ENCODE measurements at regions not wholly inside any gene's neighbourhood (a gene's known extent, or its start where the extent isn't known, plus 50 kb on each side); places are given as distances from the start of the nearest gene placed in this dataset.

DNA sequence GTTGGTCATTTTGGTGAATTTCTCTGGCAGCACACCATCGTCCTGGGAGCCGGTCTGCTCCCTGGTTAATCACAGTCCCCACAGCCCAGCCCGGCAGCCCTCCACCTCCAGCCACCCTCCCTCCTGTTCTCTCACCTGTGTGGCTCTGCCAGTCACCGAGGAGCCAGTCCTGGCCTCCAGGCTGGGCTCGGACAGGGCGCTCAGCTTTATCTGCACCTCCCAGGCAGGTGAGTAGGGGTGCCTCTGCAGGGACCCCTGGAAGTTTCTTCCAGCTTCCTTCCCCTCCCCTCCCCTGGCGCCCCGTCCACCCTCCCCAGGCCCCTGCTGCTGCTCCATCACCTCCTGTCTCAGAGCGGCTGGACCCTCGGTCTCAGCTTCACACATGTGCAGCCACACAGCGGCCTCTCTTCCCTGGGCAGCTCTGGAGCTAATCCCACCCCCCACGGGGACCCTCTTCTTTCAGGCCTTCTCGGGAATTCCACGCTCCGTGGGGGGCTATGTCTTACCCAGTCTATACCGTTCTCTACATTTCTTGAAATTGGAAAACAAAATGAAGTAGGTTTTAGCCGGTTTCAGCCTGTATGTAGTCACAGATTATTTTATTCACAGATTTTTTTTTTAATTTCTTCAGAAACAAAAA is 213.9 kb upstream of the PPP2R2D start:
- TF ChIP-seq, protein P1, sequence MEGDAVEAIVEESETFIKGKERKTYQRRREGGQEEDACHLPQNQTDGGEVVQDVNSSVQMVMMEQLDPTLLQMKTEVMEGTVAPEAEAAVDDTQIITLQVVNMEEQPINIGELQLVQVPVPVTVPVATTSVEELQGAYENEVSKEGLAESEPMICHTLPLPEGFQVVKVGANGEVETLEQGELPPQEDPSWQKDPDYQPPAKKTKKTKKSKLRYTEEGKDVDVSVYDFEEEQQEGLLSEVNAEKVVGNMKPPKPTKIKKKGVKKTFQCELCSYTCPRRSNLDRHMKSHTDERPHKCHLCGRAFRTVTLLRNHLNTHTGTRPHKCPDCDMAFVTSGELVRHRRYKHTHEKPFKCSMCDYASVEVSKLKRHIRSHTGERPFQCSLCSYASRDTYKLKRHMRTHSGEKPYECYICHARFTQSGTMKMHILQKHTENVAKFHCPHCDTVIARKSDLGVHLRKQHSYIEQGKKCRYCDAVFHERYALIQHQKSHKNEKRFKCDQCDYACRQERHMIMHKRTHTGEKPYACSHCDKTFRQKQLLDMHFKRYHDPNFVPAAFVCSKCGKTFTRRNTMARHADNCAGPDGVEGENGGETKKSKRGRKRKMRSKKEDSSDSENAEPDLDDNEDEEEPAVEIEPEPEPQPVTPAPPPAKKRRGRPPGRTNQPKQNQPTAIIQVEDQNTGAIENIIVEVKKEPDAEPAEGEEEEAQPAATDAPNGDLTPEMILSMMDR (IDR thresholded peaks at IDR 0.05; ENCODE audit: borderline replicate concordance, insufficient read depth, low read depth, low read length): no peak
- H3K4me3 ChIP-seq (ENCODE audit: low read depth, low read length): no peak overlapping the region

- TF ChIP-seq, protein P1 (IDR thresholded peaks at IDR 0.05; ENCODE audit: borderline replicate concordance, insufficient read depth, low read depth, low read length): no peak
- H3K4me3 ChIP-seq (ENCODE audit: low read depth, low read length): no peak overlapping the region
Measured at GRCh38 chr10:131688304-131688703, 212.5 kb upstream of the PPP2R2D start.

DNA sequence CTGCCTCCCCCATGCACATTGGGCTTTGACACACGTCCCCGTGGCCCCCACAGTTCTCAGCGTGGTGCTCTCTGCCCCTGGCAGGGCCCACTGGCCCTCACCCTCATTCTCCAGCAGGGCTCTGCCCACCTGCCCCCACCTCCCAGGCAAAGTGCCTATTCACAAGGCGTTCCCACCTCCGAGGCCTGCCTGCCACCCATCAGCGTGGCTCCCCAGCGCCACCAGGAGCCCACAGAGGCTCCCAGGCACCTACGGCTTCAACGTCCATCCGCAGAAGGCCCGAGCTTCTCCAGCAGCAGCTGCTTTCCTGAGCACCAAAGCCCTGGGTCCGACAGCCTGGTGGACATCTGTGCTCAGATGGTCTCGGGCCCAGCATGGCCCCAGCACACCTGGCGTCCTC is 211.8 kb upstream of the PPP2R2D start:
- H3K4me3 ChIP-seq (ENCODE audit: low read depth, low read length): no peak overlapping the region
- TF ChIP-seq, protein P1 (IDR thresholded peaks at IDR 0.05; ENCODE audit: borderline replicate concordance, insufficient read depth, low read depth, low read length): no peak

DNA sequence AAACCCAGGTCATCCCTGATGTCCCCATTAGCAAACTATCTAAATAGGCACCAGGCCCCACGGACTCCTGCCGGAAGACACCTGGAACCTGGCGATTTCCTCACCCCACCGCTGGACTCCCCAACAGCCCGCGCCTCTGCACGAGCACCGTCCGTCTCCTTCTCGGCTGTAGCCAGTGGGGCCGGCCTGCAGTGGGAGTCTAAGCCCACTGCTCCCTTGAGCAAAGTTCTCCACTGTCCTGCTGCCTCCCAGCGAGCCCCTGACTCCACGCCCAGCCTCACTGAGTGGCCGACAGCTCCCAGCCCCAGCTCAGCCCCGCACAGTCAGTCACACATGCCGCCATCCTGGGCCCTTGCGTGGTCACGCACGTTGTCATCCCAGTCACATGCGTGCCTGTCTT is 211.3 kb upstream of the PPP2R2D start:
- TF ChIP-seq, protein P1 (IDR thresholded peaks at IDR 0.05; ENCODE audit: borderline replicate concordance, insufficient read depth, low read depth, low read length): no peak
- H3K4me3 ChIP-seq (ENCODE audit: low read depth, low read length): no peak overlapping the region

DNA sequence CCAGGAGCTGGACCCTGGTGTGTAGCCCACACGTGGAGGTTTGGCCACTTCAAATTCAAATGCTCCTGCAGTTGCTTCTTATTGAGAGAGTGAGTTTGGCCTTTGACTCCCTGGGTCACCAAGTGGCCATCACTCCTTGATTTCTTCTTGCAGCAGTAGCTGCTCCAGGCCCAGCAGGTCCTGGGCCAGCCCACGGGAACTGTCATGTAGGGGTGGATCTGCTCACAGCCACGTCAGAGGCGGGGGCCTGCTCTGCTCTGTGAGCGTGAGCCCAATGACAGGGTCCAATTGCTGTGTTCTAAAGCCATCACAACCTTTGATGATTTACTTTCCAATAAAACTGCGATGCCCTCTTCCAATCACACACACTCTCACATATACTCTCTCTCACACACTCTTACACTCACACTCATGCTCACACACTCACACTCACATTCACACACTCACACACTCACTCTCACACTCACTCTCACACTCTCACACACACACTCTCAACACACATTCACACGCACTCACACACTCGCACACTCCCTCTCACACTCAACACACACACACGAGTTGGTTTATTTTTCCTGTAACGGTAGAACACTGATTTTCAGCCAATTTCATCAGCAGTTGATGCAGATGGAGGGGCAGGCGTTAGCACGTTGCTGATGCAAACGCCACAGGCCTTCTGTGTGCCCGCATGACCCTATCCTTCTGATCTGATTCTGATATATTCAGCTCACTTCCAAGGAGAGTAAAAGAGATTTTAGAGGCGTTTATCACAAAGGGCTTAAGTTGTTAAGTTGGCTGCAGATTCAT is 210.7 kb upstream of the PPP2R2D start:
- H3K4me3 ChIP-seq (ENCODE audit: low read depth, low read length): no peak overlapping the region
- TF ChIP-seq, protein P1 (IDR thresholded peaks at IDR 0.05; ENCODE audit: borderline replicate concordance, insufficient read depth, low read depth, low read length): no peak

DNA sequence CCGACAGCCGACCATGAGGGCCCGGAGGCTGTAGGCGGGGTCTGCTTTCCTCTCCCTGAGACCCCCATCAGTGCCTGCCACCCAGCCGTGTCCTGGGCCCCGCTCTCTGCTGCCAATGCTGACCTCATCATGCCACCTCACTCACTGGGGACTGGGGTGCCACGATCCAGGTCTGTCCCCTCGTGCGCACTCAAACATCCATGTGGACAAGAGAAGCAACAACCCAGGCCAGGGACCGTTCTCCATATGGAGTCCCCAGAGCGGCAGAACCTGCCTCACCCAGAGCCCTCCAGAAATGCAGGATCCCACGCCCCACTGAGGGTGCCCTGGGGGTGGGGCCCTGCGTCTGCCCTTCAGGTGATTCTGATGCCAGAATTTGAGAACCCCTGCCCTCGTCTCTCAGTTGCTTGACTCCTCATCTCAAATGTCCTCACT is 210.0 kb upstream of the PPP2R2D start:
- TF ChIP-seq, protein P1 (IDR thresholded peaks at IDR 0.05; ENCODE audit: borderline replicate concordance, insufficient read depth, low read depth, low read length): no peak
- H3K4me3 ChIP-seq (ENCODE audit: low read depth, low read length): no peak overlapping the region
